ENCODE measurements at regions not wholly inside any gene's neighbourhood (a gene's known extent, or its start where the extent isn't known, plus 50 kb on each side); places are given as distances from the start of the nearest gene placed in this dataset.

DNA sequence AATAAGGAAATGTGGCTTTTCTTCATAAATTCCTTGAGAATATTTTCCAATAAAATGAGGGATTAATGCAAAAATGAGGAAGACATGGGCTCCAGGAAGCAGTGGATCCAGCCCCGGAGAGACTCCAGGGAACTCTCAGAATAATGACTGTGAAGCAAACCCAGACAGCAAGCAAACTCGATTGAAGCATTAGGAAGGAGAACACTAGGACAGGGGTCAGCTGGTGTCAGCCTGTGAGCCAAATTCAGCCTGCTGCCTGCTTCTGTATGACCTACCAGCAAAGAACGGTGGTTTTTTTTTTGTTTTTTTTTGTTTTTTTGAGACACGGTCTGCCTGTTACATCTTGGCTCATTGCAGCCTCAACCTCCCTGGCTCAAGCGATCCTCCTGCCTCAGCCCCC is 133.9 kb upstream of the FOXN2 start:
- POLR2A ChIA-PET = interaction anchor here (1.6 kb wide), 1 partner anchor 34 kb away, joined by 3 read pairs; no protein-coding TSS in a partner anchor
- no peak for DNase-seq (ENCODE audit: extremely low read depth in 1 of 4, low spot score in 3 of 4)
- TF ChIP-seq, protein P1, sequence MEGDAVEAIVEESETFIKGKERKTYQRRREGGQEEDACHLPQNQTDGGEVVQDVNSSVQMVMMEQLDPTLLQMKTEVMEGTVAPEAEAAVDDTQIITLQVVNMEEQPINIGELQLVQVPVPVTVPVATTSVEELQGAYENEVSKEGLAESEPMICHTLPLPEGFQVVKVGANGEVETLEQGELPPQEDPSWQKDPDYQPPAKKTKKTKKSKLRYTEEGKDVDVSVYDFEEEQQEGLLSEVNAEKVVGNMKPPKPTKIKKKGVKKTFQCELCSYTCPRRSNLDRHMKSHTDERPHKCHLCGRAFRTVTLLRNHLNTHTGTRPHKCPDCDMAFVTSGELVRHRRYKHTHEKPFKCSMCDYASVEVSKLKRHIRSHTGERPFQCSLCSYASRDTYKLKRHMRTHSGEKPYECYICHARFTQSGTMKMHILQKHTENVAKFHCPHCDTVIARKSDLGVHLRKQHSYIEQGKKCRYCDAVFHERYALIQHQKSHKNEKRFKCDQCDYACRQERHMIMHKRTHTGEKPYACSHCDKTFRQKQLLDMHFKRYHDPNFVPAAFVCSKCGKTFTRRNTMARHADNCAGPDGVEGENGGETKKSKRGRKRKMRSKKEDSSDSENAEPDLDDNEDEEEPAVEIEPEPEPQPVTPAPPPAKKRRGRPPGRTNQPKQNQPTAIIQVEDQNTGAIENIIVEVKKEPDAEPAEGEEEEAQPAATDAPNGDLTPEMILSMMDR (IDR thresholded peaks at IDR 0.05 in 2 of 3, conservative IDR thresholded peaks at IDR 0.05 in 1 of 3; ENCODE audit: insufficient read depth in 2 of 3, low read depth in 1 of 3, low read length in 3 of 3) = no peak
- TF ChIP-seq C11orf30 (IDR thresholded peaks at IDR 0.05; ENCODE audit: low read depth) = no peak
- TF ChIP-seq, protein P2, sequence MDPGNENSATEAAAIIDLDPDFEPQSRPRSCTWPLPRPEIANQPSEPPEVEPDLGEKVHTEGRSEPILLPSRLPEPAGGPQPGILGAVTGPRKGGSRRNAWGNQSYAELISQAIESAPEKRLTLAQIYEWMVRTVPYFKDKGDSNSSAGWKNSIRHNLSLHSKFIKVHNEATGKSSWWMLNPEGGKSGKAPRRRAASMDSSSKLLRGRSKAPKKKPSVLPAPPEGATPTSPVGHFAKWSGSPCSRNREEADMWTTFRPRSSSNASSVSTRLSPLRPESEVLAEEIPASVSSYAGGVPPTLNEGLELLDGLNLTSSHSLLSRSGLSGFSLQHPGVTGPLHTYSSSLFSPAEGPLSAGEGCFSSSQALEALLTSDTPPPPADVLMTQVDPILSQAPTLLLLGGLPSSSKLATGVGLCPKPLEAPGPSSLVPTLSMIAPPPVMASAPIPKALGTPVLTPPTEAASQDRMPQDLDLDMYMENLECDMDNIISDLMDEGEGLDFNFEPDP (CRISPR knock-in tag; IDR thresholded peaks at IDR 0.05) = no peak
- TF ChIP-seq CREBBP (IDR thresholded peaks at IDR 0.05; ENCODE audit: low read depth, low read length) = no peak
- TF ChIP-seq LARP7 (IDR thresholded peaks at IDR 0.05) = no peak
- in situ Hi-C loops (cut with MboI) = no loop called here
- peak; percentile 32; the same call in 2 of the 3 replicates for ATAC-seq
- H3K4me3 ChIP-seq = no peak overlapping the region
- intact Hi-C loops (cut with micrococcal nuclease) = no loop called here
- no peaks in the 10 kb centered on the region for H3K36me3 ChIP-seq (ENCODE audit: control insufficient read depth, insufficient read depth, low read length)
- H2AFZ ChIP-seq (ENCODE audit: low read depth, low read length) = 0 out of 2 replicates have a peak overlapping the region, but pooled peaks have one; percentile 25
- H3K27ac ChIP-seq (ENCODE audit: extremely low read depth, low read depth, low read length) = no peak overlapping the region
- no peaks in the 10 kb centered on the region for H3K79me2 ChIP-seq (ENCODE audit: control insufficient read depth, insufficient read depth, low read length)
- WGBS (ENCODE audit: insufficient coverage, low coverage, missing lambda C conversion rate) = 62% methylated on average over 4 of the region's 5 CpGs
- CTCF ChIA-PET (ENCODE audit: low intra/inter-chr PET ratio) = no interaction called here
- BruUV-seq (replicated peaks) = no TSS peak
- no peak overlapping the region for H3K4me2 ChIP-seq (ENCODE audit: insufficient read depth, low read length)
- FAIRE-seq = no peak
- H3K4me1 ChIP-seq (replicated peaks in 1 of 2; ENCODE audit: control insufficient read depth in 2 of 2, insufficient read depth in 2 of 2, low read length in 2 of 2) = no peaks in the 10 kb centered on the region
- H4K20me1 ChIP-seq (replicated peaks; ENCODE audit: control insufficient read depth, insufficient read depth, low read length) = no peaks in the 10 kb centered on the region
- H3K9ac ChIP-seq (ENCODE audit: insufficient read depth in 1 of 2, low read depth in 2 of 2, low read length in 2 of 2) = no peak overlapping the region
- no peaks in the 10 kb centered on the region for H3K27me3 ChIP-seq (ENCODE audit: control insufficient read depth in 2 of 2, insufficient read depth in 2 of 2, low read length in 2 of 2)
- no peaks in the 10 kb centered on the region for H3K9me1 ChIP-seq (ENCODE audit: control insufficient read depth, insufficient read depth, low read length)
- no peaks in the 10 kb centered on the region for H3K9me3 ChIP-seq (replicated peaks; ENCODE audit: control insufficient read depth, insufficient read depth, low read depth, low read length)

Data from K562 (cell line).